Activated CD4-positive, alpha-beta T cell treated with anti-CD3 and anti-CD28 coated beads, Interleukin-2, amount 10 ng/mL, durations not matched to agents 24 days and 14 days (primary cell): ENCODE measurements at regions not wholly inside any gene's neighbourhood (a gene's known extent, or its start where the extent isn't known, plus 50 kb on each side); places are given as distances from the start of the nearest gene placed in this dataset.

Source experiments
- DNase-seq: peaks from one replicate; pipeline ENCODE4 v3.0.0; 2022
- H3K27ac Mint-ChIP-seq: one replicate; pipeline ENCODE4 v1.8.0; 2022; ENCODE audit warnings: mild to moderate bottlenecking, mixed read lengths
- H3K27me3 Mint-ChIP-seq: one replicate; pipeline ENCODE4 v1.8.0; 2022; ENCODE audit warnings: mixed read lengths
- H3K36me3 Mint-ChIP-seq: one replicate; pipeline ENCODE4 v1.8.0; 2022; ENCODE audit warnings: low read depth, mild to moderate bottlenecking, mixed read lengths
- H3K4me1 Mint-ChIP-seq: one replicate; pipeline ENCODE4 v1.8.0; 2021; ENCODE audit warnings: mixed read lengths
- H3K4me3 Mint-ChIP-seq: one replicate; pipeline ENCODE4 v1.8.0; 2022; ENCODE audit warnings: mild to moderate bottlenecking, moderate library complexity, mixed read lengths
- H3K9me3 Mint-ChIP-seq: one replicate; pipeline ENCODE4 v1.8.0; 2021; ENCODE audit warnings: mixed read lengths
- intact Hi-C: fragments of 100-400 bp; cut with micrococcal nuclease; formaldehyde crosslinking; loops from one replicate; pipeline ENCODE4 v1.15.1; 2023

GRCh38 chr15:25959100-25959499 lies 96.0 kb upstream of the ATP10A start:
- no peak for DNase-seq
- Mint-ChIP-seq H3K4me3 (no peak overlapping the region), H3K36me3 (no peaks in the 10 kb centered on the region), H3K4me1 (no peaks in the 10 kb centered on the region), H3K27ac (no peak overlapping the region), H3K9me3 (no peaks in the 10 kb centered on the region), H3K27me3 (no peaks in the 10 kb centered on the region)
- intact Hi-C loops = no loop called here

GRCh38 chr15:25955628-25956027 lies 92.5 kb upstream of the ATP10A start:
- no peak overlapping the region for H3K4me3 Mint-ChIP-seq
- H3K36me3 Mint-ChIP-seq = no peaks in the 10 kb centered on the region
- H3K27me3 Mint-ChIP-seq = no peaks in the 10 kb centered on the region
- intact Hi-C loops = no loop called here
- H3K4me1 Mint-ChIP-seq = no peaks in the 10 kb centered on the region
- H3K27ac Mint-ChIP-seq = no peak overlapping the region
- no peak for DNase-seq
- H3K9me3 Mint-ChIP-seq = peaks cover 4% of the 10 kb centered on the region

- DNase-seq = no peak
- Mint-ChIP-seq H3K36me3 (no peaks in the 10 kb centered on the region), H3K27me3 (no peaks in the 10 kb centered on the region), H3K27ac (no peak overlapping the region), H3K9me3 (peaks cover 4% of the 10 kb centered on the region), H3K4me1 (no peaks in the 10 kb centered on the region), H3K4me3 (no peak overlapping the region)
- intact Hi-C loops = no loop called here
These were observed 91.3 kb upstream of the ATP10A start for GRCh38 chr15:25954398-25954797.

- no peaks in the 10 kb centered on the region for H3K4me1 Mint-ChIP-seq
- no peak for DNase-seq
- intact Hi-C loops = no loop called here
- no peaks in the 10 kb centered on the region for H3K36me3 Mint-ChIP-seq
- no peak overlapping the region for H3K27ac Mint-ChIP-seq
- H3K27me3 Mint-ChIP-seq = peaks cover 1% of the 10 kb centered on the region
- H3K9me3 Mint-ChIP-seq = peaks cover 4% of the 10 kb centered on the region
- H3K4me3 Mint-ChIP-seq = no peak overlapping the region
These were observed 86.9 kb upstream of the ATP10A start for GRCh38 chr15:25950014-25950413.

- DNase-seq = no peak
- no peaks in the 10 kb centered on the region for H3K4me1 Mint-ChIP-seq
- H3K27ac Mint-ChIP-seq = no peak overlapping the region
- H3K4me3 Mint-ChIP-seq = no peak overlapping the region
- peaks cover 1% of the 10 kb centered on the region for H3K27me3 Mint-ChIP-seq
- H3K36me3 Mint-ChIP-seq = no peaks in the 10 kb centered on the region
- H3K9me3 Mint-ChIP-seq = peaks cover 4% of the 10 kb centered on the region
- intact Hi-C loops = no loop called here
These were observed 84.5 kb upstream of the ATP10A start for GRCh38 chr15:25947323-25948314.

- no peak for DNase-seq
- no peaks in the 10 kb centered on the region for H3K4me1 Mint-ChIP-seq
- no peak overlapping the region for H3K4me3 Mint-ChIP-seq
- H3K27ac Mint-ChIP-seq = no peak overlapping the region
- intact Hi-C loops = no loop called here
- H3K9me3 Mint-ChIP-seq = no peaks in the 10 kb centered on the region
- peaks cover 1% of the 10 kb centered on the region for H3K27me3 Mint-ChIP-seq
- no peaks in the 10 kb centered on the region for H3K36me3 Mint-ChIP-seq
These were observed 83.2 kb upstream of the ATP10A start for GRCh38 chr15:25946241-25946805.

- Mint-ChIP-seq H3K36me3 (no peaks in the 10 kb centered on the region), H3K4me3 (no peak overlapping the region), H3K4me1 (no peaks in the 10 kb centered on the region), H3K27me3 (peaks cover 1% of the 10 kb centered on the region), H3K9me3 (no peaks in the 10 kb centered on the region), H3K27ac (no peak overlapping the region)
- DNase-seq = no peak
- intact Hi-C loops = no loop called here
These were observed 81.3 kb upstream of the ATP10A start for GRCh38 chr15:25944386-25944785.

GRCh38 chr15:25943831-25944230 lies 80.7 kb upstream of the ATP10A start:
- peaks cover 1% of the 10 kb centered on the region for H3K27me3 Mint-ChIP-seq

GRCh38 chr15:25939122-25939521 lies 76.0 kb upstream of the ATP10A start:
- Mint-ChIP-seq H3K4me1 (no peaks in the 10 kb centered on the region), H3K9me3 (no peaks in the 10 kb centered on the region), H3K36me3 (no peaks in the 10 kb centered on the region), H3K27me3 (peaks cover 2% of the 10 kb centered on the region), H3K27ac (no peak overlapping the region), H3K4me3 (no peak overlapping the region)
- intact Hi-C loops = loop anchor here (10.0 kb wide), 1 partner anchor 146 kb away; no protein-coding TSS in a partner anchor
- DNase-seq = no peak

More at GRCh38 chr15:25943831-25944230, 80.7 kb upstream of the ATP10A start:
- Mint-ChIP-seq H3K4me3 (no peak overlapping the region), H3K4me1 (no peaks in the 10 kb centered on the region), H3K27ac (no peak overlapping the region), H3K9me3 (no peaks in the 10 kb centered on the region), H3K36me3 (no peaks in the 10 kb centered on the region)
- intact Hi-C loops = no loop called here
- DNase-seq = no peak

GRCh38 chr15:25937796-25938195 lies 74.7 kb upstream of the ATP10A start:
- Mint-ChIP-seq H3K27ac (no peak overlapping the region), H3K27me3 (peaks cover 4% of the 10 kb centered on the region), H3K9me3 (no peaks in the 10 kb centered on the region), H3K4me3 (no peak overlapping the region), H3K36me3 (no peaks in the 10 kb centered on the region), H3K4me1 (peaks cover 6% of the 10 kb centered on the region)
- no peak for DNase-seq
- intact Hi-C loops = loop anchor here (10.0 kb wide), 1 partner anchor 147 kb away; no protein-coding TSS in a partner anchor

- H3K27ac Mint-ChIP-seq = no peak overlapping the region
- H3K4me3 Mint-ChIP-seq = no peak overlapping the region
- intact Hi-C loops = loop anchor here (10.0 kb wide), 1 partner anchor 149 kb away; no protein-coding TSS in a partner anchor
- no peak for DNase-seq
- peaks cover 6% of the 10 kb centered on the region for H3K4me1 Mint-ChIP-seq
- H3K27me3 Mint-ChIP-seq = peaks cover 4% of the 10 kb centered on the region
- H3K9me3 Mint-ChIP-seq = no peaks in the 10 kb centered on the region
- no peaks in the 10 kb centered on the region for H3K36me3 Mint-ChIP-seq
These were observed 72.9 kb upstream of the ATP10A start for GRCh38 chr15:25936004-25936403.

GRCh38 chr15:25933456-25934158 lies 70.5 kb upstream of the ATP10A start:
- H3K4me1 Mint-ChIP-seq = peaks cover 6% of the 10 kb centered on the region
- intact Hi-C loops = loop anchor here (1.0 to 10.0 kb wide), 6 partner anchors 71 to 425 kb away; partner anchors contain the start of gene ATP10A

GRCh38 chr15:25932696-25933095 lies 69.6 kb upstream of the ATP10A start:
- peaks cover 6% of the 10 kb centered on the region for H3K4me1 Mint-ChIP-seq
- H3K36me3 Mint-ChIP-seq = no peaks in the 10 kb centered on the region
- DNase-seq = no peak
- H3K27ac Mint-ChIP-seq = no peak overlapping the region
- intact Hi-C loops = loop anchor here (1.0 to 10.0 kb wide), 4 partner anchors 70 to 192 kb away; partner anchors contain the start of gene ATP10A
- H3K4me3 Mint-ChIP-seq = no peak overlapping the region
- peaks cover 24% of the 10 kb centered on the region for H3K27me3 Mint-ChIP-seq
- H3K9me3 Mint-ChIP-seq = peaks cover 10% of the 10 kb centered on the region

More at GRCh38 chr15:25933456-25934158, 70.5 kb upstream of the ATP10A start:
- Mint-ChIP-seq H3K27me3 (peaks cover 16% of the 10 kb centered on the region), H3K27ac (peak overlapping the region; percentile 78), H3K4me3 (peak overlapping the region; percentile 88), H3K36me3 (no peaks in the 10 kb centered on the region), H3K9me3 (peaks cover 10% of the 10 kb centered on the region)
- DNase-seq = peak; percentile 90
